ENCODE measurements at regions not wholly inside any gene's neighbourhood (a gene's known extent, or its start where the extent isn't known, plus 50 kb on each side); places are given as distances from the start of the nearest gene placed in this dataset.

DNA sequence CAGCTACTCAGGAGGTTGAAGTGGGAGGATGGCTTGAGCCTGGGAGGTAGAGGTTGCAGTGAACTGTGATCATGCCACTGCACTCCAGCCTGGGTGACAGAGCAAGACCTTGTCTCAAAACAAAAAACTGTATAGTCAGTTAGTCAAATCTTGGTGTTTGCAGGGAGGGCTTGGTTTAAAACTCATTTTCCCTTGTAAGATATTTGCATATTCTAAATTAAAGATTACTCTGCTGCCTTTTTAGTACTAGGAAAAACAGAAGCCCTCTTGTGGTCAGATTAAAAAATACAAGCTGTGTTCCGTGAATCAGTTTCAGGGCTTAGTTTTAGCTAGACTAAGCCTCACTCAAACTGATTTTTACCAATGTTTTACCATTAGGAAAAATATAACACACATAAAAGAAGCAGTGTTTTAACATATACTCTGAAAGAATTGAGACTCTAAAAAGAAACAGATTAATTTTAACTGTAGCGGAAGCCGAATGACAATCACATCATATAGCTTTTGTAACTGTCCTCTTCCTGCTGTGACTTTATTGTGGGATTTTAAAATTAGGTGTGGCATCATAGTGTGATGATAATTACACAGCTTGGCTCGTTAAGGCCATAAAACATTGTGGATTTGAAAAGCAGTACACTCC, 84.9 kb upstream of the BASP1 start:
- Histone ChIP-seq H3K9me3 (ENCODE audit: low read length) (no peaks in the 10 kb centered on the region), H3K27ac (ENCODE audit: low read depth, low read length, poor library complexity, severe bottlenecking) (no peak overlapping the region)

DNA sequence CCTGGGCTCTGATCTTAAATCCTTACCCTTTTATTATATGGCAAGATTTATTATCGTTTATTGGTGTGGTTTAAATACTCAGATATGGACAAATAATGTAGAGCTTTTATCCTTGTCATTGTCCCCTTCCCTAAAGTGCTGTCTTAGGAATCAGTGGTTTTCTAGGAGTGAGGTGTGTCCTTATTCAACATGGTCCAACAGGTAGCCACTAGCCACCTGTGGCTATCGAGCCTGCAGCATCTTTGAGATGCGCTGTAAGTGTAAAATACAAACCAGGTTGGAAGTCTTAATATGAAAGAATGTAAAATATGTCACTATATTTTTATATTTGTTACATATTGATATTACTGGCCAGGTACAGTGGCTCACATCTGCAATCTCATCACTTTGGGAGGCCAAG, 82.4 kb upstream of the BASP1 start:
- H4K20me1 ChIP-seq (ENCODE audit: insufficient read depth, low read length) = no peaks in the 10 kb centered on the region
- H3K4me3 ChIP-seq (ENCODE audit: low read depth, low read length, poor library complexity, severe bottlenecking) = no peak overlapping the region
- H2AFZ ChIP-seq (ENCODE audit: low read length) = no peak overlapping the region
- no peaks in the 10 kb centered on the region for H3F3A ChIP-seq (ENCODE audit: insufficient read depth, low read length)
- no peaks in the 10 kb centered on the region for H3K79me2 ChIP-seq (ENCODE audit: insufficient read depth, low read length)
- no peaks in the 10 kb centered on the region for H3K36me3 ChIP-seq (ENCODE audit: insufficient read depth, low read length)
- TF ChIP-seq, protein P1, sequence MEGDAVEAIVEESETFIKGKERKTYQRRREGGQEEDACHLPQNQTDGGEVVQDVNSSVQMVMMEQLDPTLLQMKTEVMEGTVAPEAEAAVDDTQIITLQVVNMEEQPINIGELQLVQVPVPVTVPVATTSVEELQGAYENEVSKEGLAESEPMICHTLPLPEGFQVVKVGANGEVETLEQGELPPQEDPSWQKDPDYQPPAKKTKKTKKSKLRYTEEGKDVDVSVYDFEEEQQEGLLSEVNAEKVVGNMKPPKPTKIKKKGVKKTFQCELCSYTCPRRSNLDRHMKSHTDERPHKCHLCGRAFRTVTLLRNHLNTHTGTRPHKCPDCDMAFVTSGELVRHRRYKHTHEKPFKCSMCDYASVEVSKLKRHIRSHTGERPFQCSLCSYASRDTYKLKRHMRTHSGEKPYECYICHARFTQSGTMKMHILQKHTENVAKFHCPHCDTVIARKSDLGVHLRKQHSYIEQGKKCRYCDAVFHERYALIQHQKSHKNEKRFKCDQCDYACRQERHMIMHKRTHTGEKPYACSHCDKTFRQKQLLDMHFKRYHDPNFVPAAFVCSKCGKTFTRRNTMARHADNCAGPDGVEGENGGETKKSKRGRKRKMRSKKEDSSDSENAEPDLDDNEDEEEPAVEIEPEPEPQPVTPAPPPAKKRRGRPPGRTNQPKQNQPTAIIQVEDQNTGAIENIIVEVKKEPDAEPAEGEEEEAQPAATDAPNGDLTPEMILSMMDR (IDR thresholded peaks at IDR 0.05; ENCODE audit: low read length) = no peak
- no peak for TF ChIP-seq EZH2 (IDR thresholded peaks at IDR 0.05; ENCODE audit: borderline replicate concordance, low read length)
- no peaks in the 10 kb centered on the region for H3K9me3 ChIP-seq (ENCODE audit: low read length)
- H3K27ac ChIP-seq (ENCODE audit: low read depth, low read length, poor library complexity, severe bottlenecking) = no peak overlapping the region
- no peak overlapping the region for H3K9ac ChIP-seq (ENCODE audit: low read length)
- no peaks in the 10 kb centered on the region for H3K9me2 ChIP-seq (ENCODE audit: low read depth, low read length)
- H3K4me2 ChIP-seq (ENCODE audit: low read length) = no peak overlapping the region
- no peaks in the 10 kb centered on the region; the same call in 1 of the 2 replicates for H3K27me3 ChIP-seq (ENCODE audit: insufficient read depth, low read length)
- no peaks in the 10 kb centered on the region for H3K4me1 ChIP-seq (ENCODE audit: insufficient read depth, low read length, severe bottlenecking)

More for the DNA sequence above, 84.9 kb upstream of the BASP1 start:
- Histone ChIP-seq H2AFZ (ENCODE audit: low read length) (no peak overlapping the region), H3K36me3 (ENCODE audit: insufficient read depth, low read length) (no peaks in the 10 kb centered on the region), H3K9ac (ENCODE audit: low read length) (no peak overlapping the region), H3K27me3 (ENCODE audit: insufficient read depth, low read length) (no peaks in the 10 kb centered on the region; the same call in 1 of the 2 replicates), H4K20me1 (ENCODE audit: insufficient read depth, low read length) (no peaks in the 10 kb centered on the region), H3K79me2 (ENCODE audit: insufficient read depth, low read length) (no peaks in the 10 kb centered on the region), H3K4me2 (ENCODE audit: low read length) (no peak overlapping the region), H3K9me2 (ENCODE audit: low read depth, low read length) (no peaks in the 10 kb centered on the region), H3K4me1 (ENCODE audit: insufficient read depth, low read length, severe bottlenecking) (no peaks in the 10 kb centered on the region), H3F3A (ENCODE audit: insufficient read depth, low read length) (no peaks in the 10 kb centered on the region), H3K4me3 (ENCODE audit: low read depth, low read length, poor library complexity, severe bottlenecking) (no peak overlapping the region)
- no peak for TF ChIP-seq EZH2 (IDR thresholded peaks at IDR 0.05; ENCODE audit: borderline replicate concordance, low read length)
- TF ChIP-seq, protein P1 (IDR thresholded peaks at IDR 0.05; ENCODE audit: low read length) = peak; percentile 57

- TF ChIP-seq, protein P1 (IDR thresholded peaks at IDR 0.05; ENCODE audit: low read length) = no peak
- no peak for TF ChIP-seq EZH2 (IDR thresholded peaks at IDR 0.05; ENCODE audit: borderline replicate concordance, low read length)
- no peaks in the 10 kb centered on the region for H3K79me2 ChIP-seq (ENCODE audit: insufficient read depth, low read length)
- H3K9ac ChIP-seq (ENCODE audit: low read length) = no peak overlapping the region
- H3K9me3 ChIP-seq (ENCODE audit: low read length) = no peaks in the 10 kb centered on the region
- no peak overlapping the region for H2AFZ ChIP-seq (ENCODE audit: low read length)
- no peaks in the 10 kb centered on the region for H4K20me1 ChIP-seq (ENCODE audit: insufficient read depth, low read length)
- H3F3A ChIP-seq (ENCODE audit: insufficient read depth, low read length) = no peaks in the 10 kb centered on the region
- no peak overlapping the region for H3K4me3 ChIP-seq (ENCODE audit: low read depth, low read length, poor library complexity, severe bottlenecking)
- H3K9me2 ChIP-seq (ENCODE audit: low read depth, low read length) = no peaks in the 10 kb centered on the region
- no peaks in the 10 kb centered on the region for H3K4me1 ChIP-seq (ENCODE audit: insufficient read depth, low read length, severe bottlenecking)
- H3K27me3 ChIP-seq (ENCODE audit: insufficient read depth, low read length) = no peaks in the 10 kb centered on the region
- no peaks in the 10 kb centered on the region for H3K36me3 ChIP-seq (ENCODE audit: insufficient read depth, low read length)
- no peak overlapping the region for H3K27ac ChIP-seq (ENCODE audit: low read depth, low read length, poor library complexity, severe bottlenecking)
- no peak overlapping the region for H3K4me2 ChIP-seq (ENCODE audit: low read length)
These were observed 74.1 kb upstream of the BASP1 start for GRCh38 chr5:17143335-17143734.
